ENCODE measurements at regions not wholly inside any gene's neighbourhood (a gene's known extent, or its start where the extent isn't known, plus 50 kb on each side); places are given as distances from the start of the nearest gene placed in this dataset.

- no peak for DNase-seq (ENCODE audit: low read depth)
- TF ChIP-seq CTCF (IDR thresholded peaks at IDR 0.05; ENCODE audit: insufficient read depth, low read length): no peak
- no peak overlapping the region for H3K4me3 ChIP-seq (ENCODE audit: low read depth, low read length)
These were observed 55.9 kb upstream of the STX16 start for GRCh38 chr20:58595167-58595566.

GRCh38 chr20:58593880-58594638, 57.0 kb upstream of the STX16 start:
- no peak for TF ChIP-seq CTCF (IDR thresholded peaks at IDR 0.05; ENCODE audit: insufficient read depth, low read length)
- no peak for DNase-seq (ENCODE audit: low read depth)
- no peak overlapping the region for H3K4me3 ChIP-seq (ENCODE audit: low read depth, low read length)

GRCh38 chr20:58592076-58592695, 58.9 kb upstream of the STX16 start:
- DNase-seq (ENCODE audit: low read depth): no peak
- no peak overlapping the region for H3K4me3 ChIP-seq (ENCODE audit: low read depth, low read length)
- TF ChIP-seq CTCF (IDR thresholded peaks at IDR 0.05; ENCODE audit: insufficient read depth, low read length): no peak

GRCh38 chr20:58590679-58591473, 60.2 kb upstream of the STX16 start:
- H3K4me3 ChIP-seq (ENCODE audit: low read depth, low read length): no peak overlapping the region
- TF ChIP-seq CTCF (IDR thresholded peaks at IDR 0.05; ENCODE audit: insufficient read depth, low read length): no peak
- DNase-seq (ENCODE audit: low read depth): no peak

- DNase-seq (ENCODE audit: low read depth): no peak
- TF ChIP-seq CTCF (IDR thresholded peaks at IDR 0.05; ENCODE audit: insufficient read depth, low read length): no peak
- H3K4me3 ChIP-seq (ENCODE audit: low read depth, low read length): no peak overlapping the region
These were observed 63.6 kb upstream of the STX16 start for GRCh38 chr20:58587467-58587866.

GRCh38 chr20:58586565-58587093, 64.5 kb upstream of the STX16 start:
- TF ChIP-seq CTCF (IDR thresholded peaks at IDR 0.05; ENCODE audit: insufficient read depth, low read length): no peak
- DNase-seq (ENCODE audit: low read depth): no peak
- H3K4me3 ChIP-seq (ENCODE audit: low read depth, low read length): no peak overlapping the region

Data from fibroblast of the aortic adventitia (primary cell).